Prostate gland (tissue), 2 donors: ENCODE measurements at regions not wholly inside any gene's neighbourhood (a gene's known extent, or its start where the extent isn't known, plus 50 kb on each side); places are given as distances from the start of the nearest gene placed in this dataset.

ENCODE experiments used
- CTCF ChIP-seq, 4 experiments: fragments of 200-600 bp in 2 of 4; fragments of 450-650 bp in 2 of 4; sonication (generic) in 2 of 4; IDR thresholded peaks; 1 replicate in 3 of 4; 2 replicates in 1 of 4; pipeline ENCODE4 v1.5.1; 2016 to 2019; ENCODE audit warnings: antibody characterized with exemption in 4 of 4, mild to moderate bottlenecking in 2 of 4, moderate library complexity in 2 of 4
- POLR2A ChIP-seq: fragments of 450-650 bp; IDR thresholded peaks from one replicate; pipeline ENCODE4 v1.6.1; 2016; ENCODE audit warnings: antibody characterized with exemption, mild to moderate bottlenecking
- POLR2AphosphoS5 ChIP-seq: sonication (generic); formaldehyde crosslinking; IDR thresholded peaks from one replicate; pipeline ENCODE4 v1.6.1; 2017; ENCODE audit warnings: antibody characterized with exemption

GRCh38 chr4:163665101-163665500 is 170.6 kb downstream of the TMA16 start:
- no peak for TF ChIP-seq POLR2A
- TF ChIP-seq CTCF (IDR thresholded peaks at IDR 0.05) = no peak
- TF ChIP-seq POLR2AphosphoS5 = no peak
